ENCODE measurements at regions not wholly inside any gene's neighbourhood (a gene's known extent, or its start where the extent isn't known, plus 50 kb on each side); places are given as distances from the start of the nearest gene placed in this dataset.

DNA sequence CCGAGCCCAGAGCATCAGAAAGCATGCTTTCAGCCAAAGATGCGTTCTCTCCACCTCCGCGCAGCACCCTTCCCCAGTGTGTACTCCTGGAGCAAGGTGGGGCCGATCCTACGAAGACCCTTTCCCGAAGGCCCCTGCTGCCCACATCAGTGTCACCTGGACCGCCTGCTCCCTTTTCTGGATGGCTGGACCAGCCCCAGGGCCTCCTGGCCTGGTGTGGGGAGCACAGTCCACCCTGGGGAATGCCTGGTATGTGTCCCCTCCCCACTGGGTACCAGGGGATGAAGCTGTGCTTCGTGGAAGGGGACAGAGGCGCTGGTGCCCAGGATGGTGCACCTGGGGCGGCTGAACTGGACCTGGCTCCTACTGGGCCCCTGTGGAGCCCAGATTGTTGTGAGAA is 173.8 kb downstream of the SEC14L1 start:
- no peak for DNase-seq (ENCODE audit: low spot score)
- H3K4me3 ChIP-seq = no peak overlapping the region
- TF ChIP-seq, protein P1, sequence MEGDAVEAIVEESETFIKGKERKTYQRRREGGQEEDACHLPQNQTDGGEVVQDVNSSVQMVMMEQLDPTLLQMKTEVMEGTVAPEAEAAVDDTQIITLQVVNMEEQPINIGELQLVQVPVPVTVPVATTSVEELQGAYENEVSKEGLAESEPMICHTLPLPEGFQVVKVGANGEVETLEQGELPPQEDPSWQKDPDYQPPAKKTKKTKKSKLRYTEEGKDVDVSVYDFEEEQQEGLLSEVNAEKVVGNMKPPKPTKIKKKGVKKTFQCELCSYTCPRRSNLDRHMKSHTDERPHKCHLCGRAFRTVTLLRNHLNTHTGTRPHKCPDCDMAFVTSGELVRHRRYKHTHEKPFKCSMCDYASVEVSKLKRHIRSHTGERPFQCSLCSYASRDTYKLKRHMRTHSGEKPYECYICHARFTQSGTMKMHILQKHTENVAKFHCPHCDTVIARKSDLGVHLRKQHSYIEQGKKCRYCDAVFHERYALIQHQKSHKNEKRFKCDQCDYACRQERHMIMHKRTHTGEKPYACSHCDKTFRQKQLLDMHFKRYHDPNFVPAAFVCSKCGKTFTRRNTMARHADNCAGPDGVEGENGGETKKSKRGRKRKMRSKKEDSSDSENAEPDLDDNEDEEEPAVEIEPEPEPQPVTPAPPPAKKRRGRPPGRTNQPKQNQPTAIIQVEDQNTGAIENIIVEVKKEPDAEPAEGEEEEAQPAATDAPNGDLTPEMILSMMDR (IDR thresholded peaks at IDR 0.05) = no peak
- peaks cover 0 to 23% of the 10 kb centered on the region in 2 donors for H3K4me1 ChIP-seq
- H3K27ac ChIP-seq = no peak overlapping the region
- H3K9me3 ChIP-seq = no peaks in the 10 kb centered on the region
- no peaks in the 10 kb centered on the region for H3K27me3 ChIP-seq
- no peaks in the 10 kb centered on the region for H3K36me3 ChIP-seq

DNA sequence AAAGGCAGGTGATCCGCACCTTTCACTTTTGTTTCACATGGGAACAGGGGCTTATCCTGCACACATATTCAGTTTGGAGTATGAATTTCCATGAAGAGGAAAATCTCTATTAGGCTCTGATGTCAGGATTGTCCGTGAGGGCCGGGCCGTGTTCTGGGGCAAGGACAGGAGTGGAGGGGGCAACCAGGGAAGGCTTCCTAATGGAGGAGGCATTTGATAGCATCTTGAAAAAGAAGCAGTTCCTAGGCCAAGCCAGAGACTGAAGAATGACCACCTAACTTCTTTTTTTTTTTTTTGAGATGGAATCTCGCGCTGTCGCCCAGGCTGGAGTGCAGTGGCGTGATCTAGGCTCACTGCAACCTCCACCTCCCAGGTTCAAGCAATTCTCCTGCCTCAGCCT is 174.2 kb downstream of the SEC14L1 start:
- no peaks in the 10 kb centered on the region for H3K9me3 ChIP-seq
- H3K4me3 ChIP-seq = no peak overlapping the region
- H3K4me1 ChIP-seq = peaks cover 0 to 24% of the 10 kb centered on the region in 2 donors
- DNase-seq (ENCODE audit: low spot score) = no peak
- no peaks in the 10 kb centered on the region for H3K27me3 ChIP-seq
- H3K27ac ChIP-seq = no peak overlapping the region
- TF ChIP-seq, protein P1 (IDR thresholded peaks at IDR 0.05) = no peak
- H3K36me3 ChIP-seq = no peaks in the 10 kb centered on the region

DNA sequence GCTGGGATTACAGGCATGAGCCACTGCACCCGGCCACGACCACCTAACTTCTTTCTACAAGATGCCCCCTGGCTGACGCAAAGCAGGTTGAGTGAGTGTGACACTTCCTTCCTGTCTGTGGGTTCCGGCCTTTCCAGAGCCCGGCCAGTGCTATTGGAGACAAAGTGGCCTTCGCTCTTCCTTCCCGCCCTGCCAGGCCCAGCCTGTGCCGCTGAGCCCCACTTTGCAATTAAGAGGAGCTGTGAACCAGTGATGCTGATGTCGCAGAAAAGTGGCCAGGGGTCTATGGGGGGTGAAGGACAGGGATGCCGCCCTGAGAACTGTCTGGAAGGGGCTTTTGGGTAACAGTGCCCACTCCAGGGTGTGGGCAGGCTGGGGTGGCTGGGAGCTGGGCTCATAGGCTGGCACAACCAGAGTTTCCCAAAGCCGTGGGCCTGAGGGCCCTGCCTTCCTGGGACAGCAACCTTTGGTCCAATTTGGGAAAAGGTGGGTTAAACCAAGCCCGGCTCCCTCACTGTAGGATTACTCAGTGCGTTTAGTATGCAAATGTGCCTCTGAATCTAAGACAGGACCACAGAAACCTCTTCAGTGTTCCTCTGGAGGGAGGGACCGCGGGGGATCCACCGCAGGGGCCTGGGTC is 174.9 kb downstream of the SEC14L1 start:
- TF ChIP-seq, protein P1 (IDR thresholded peaks at IDR 0.05) = no peak
- no peak for DNase-seq (ENCODE audit: low spot score)

DNA sequence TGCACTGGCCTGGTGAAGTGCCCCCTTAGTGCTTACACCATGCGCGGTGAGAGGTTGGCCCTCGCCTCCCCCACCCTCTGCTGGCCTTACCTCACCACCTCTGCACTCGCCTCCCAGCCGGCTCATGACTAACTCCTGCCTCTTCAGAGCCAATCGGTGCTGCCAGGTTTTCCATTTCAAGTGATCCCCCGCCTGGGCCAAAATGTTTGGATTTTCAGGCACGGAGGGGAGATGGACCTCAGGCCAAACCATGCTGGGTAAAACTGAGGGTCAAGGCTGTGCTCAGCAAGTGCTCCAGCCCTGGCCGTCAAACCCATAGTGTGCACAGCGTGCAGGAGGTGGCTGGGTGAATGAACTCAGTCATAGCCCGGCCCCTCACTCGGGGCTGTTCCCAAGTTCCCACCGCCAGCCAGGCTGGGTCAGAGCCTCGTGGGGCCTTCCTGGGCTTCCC is 175.4 kb downstream of the SEC14L1 start:
- TF ChIP-seq, protein P1 (IDR thresholded peaks at IDR 0.05) = no peak
- Histone ChIP-seq H3K36me3 (no peaks in the 10 kb centered on the region), H3K9me3 (no peaks in the 10 kb centered on the region), H3K4me1 (peaks cover 0 to 34% of the 10 kb centered on the region in 2 donors), H3K27ac (no peak overlapping the region), H3K4me3 (no peak overlapping the region), H3K27me3 (no peaks in the 10 kb centered on the region)
- peak; percentile 75 for DNase-seq (ENCODE audit: low spot score)

More for the DNA sequence above, 174.9 kb downstream of the SEC14L1 start:
- Histone ChIP-seq H3K36me3 (no peaks in the 10 kb centered on the region), H3K4me3 (no peak overlapping the region), H3K9me3 (no peaks in the 10 kb centered on the region), H3K27ac (no peak overlapping the region), H3K27me3 (no peaks in the 10 kb centered on the region), H3K4me1 (peaks cover 0 to 28% of the 10 kb centered on the region in 2 donors)

DNA sequence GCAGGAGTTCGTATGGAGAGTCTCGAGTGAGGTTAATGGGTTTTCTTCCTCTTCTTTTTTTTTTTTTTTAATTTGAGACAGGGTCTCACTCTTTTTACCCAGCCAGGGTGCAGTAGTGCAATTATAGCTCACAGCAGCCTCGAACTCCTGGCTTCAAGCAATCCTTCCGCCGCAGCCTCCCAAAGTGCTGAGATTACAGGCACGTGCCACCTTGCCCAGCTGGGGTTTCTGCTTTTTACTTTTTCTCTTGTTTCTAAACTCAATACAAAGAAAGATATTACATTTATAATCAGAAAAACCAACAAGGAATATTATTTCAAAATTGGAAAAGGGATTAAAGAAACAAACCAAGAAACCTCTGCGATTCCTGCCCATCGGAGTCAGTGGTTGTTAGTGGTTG is 175.9 kb downstream of the SEC14L1 start:
- DNase-seq (ENCODE audit: low spot score) = no peak
- H3K27ac ChIP-seq = no peak overlapping the region
- H3K36me3 ChIP-seq = no peaks in the 10 kb centered on the region
- no peaks in the 10 kb centered on the region for H3K9me3 ChIP-seq
- H3K27me3 ChIP-seq = no peaks in the 10 kb centered on the region
- H3K4me3 ChIP-seq = no peak overlapping the region
- peaks cover 0 to 38% of the 10 kb centered on the region in 2 donors for H3K4me1 ChIP-seq
- TF ChIP-seq, protein P1 (IDR thresholded peaks at IDR 0.05) = no peak

All from right atrium auricular region (tissue), 2 donors.